NCI-H146 (cell line): ENCODE measurements at regions not wholly inside any gene's neighbourhood (a gene's known extent, or its start where the extent isn't known, plus 50 kb on each side); places are given as distances from the start of the nearest gene placed in this dataset.

ENCODE experiments used
- DNase-seq: peaks from one replicate; lab custom pipeline; 2025; lab: John Stamatoyannopoulos, UW

DNA sequence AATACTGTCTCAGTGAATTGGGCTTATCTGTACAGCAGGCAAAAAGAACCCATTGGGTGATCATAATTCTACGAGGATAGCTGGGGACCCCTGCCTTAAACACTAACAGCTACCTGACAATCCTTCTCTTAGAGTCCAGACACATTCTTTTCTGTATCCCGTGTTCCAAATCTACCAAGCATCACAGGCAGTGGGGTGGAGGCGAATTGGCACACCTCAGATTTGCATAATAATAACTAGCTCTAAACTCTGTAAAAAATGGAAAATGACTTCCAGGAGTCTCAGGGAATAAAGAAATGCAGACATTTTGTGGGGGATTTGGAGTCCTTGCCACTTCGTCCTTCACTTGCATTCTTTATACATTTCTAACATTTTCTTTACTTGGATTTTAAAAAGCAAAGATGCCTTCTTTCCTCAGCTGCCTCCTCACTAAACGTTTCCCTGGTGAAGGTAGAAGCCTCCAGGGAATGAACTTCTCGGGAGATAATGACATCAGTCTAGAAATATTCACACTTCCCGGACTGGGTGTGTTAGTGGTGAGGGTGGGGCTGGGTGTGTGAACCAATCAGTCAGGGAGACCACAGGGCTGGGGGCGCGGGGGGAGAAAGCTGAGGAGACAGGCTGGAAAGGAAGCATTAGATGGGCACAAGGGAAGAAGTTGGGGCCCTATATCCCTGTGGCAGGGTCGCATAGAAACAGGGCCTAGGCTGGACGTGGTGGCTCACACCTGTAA lies 59.1 kb upstream of the BOD1L2 start:
- DNase-seq: no peak

DNA sequence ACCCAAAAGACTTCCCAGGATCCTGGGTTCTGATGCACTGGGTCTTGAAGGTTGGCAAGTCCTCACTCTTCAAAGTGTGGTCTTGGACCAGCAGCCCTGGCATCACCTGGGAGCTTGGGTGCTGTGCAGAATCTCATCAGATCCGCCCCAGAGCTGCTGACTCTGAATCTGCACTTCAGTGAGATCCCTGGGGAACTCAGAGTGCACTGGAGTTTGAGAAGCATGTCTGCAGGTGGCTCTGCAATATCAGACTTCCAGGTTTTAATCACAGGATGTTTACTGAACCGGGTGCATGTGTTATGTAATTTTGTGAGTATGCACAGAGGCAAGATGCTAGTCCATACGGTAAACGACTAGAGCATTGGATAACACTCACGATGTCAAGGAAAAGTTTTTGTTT lies 58.0 kb upstream of the BOD1L2 start:
- DNase-seq: peak; percentile 43

DNA sequence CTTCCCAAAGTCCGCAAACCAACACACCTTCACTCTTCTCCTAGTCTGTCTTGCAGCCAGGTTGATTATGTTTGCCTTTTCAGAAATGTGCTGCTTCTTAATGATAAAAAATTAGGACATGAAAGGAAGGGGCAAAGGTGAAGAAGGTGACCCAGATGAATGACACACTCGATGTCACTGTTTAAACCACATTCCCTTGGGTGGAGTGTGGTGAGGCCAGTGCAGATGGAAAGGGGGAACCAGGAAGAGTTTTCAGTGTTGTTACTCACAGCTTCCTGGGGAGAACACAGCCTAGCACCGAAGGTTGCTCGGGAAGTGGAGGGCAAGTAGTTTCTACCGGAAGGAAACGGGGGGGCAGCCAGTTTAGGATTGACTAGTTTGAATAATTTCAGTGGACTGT lies 57.2 kb upstream of the BOD1L2 start:
- no peak for DNase-seq

DNA sequence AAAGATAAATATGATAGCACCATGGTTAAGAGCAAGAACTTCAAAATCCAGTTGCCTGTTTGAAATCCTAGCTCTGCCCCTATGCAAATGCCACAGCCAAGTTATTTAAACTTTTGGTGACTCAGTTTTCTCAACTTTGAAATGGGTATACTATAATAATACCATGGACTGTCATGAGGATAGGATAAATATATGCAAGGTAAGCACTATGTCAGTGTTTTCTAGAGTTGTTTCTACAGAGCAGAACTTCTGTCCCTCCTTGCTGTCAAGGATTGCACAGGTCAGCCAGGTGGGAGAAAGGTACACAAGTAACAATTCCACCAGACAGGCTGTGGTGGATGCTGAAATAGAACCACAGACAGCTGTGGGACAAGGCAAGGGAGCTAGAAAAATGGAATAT lies 55.7 kb upstream of the BOD1L2 start:
- DNase-seq: no peak

DNA sequence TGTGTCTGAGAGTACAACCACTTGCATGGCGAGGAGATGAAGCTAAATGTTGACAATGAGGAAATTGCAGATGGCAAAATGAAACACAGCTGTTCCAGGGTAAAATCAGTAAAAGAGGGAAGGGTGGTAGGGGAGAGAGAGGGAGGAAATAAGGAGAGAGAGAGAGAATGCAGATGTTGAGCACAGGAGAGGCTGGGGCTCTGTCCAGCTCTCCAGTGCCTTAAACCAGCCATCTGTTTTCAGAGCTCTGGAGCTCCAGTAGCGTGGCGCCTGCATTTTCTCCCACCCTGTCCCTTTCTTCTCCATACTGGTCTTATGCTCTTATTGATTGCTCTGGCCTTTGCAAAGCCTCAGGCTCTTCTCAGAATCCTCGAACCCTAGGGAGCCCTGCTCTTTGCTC lies 52.7 kb upstream of the BOD1L2 start:
- DNase-seq: no peak

DNA sequence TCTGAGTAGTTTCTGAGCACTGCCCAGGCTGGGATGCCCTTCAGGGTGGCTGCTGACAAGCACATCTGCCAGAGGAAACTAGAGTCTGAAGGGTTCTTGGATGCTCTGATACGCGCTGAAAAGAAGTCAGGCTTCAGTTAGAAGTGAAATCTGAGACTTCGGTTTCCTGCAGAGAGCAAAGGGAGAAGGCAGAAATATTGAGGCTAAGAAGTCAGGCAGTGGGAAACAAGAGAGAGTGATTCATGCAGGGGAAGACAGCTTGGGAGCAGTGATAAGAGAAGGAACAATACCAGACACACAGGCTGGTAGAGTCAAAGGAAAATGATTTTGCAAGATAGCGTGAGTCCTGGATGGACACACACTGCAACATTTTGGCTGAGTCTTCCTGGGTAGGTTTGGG lies 51.0 kb upstream of the BOD1L2 start:
- no peak for DNase-seq
